GM19372 (cell line): ENCODE measurements at regions not wholly inside any gene's neighbourhood (a gene's known extent, or its start where the extent isn't known, plus 50 kb on each side); places are given as distances from the start of the nearest gene placed in this dataset.

ENCODE experiments used
- ATAC-seq: cut with Tn5 transposase; IDR thresholded peaks from one replicate; pipeline ENCODE4 v1.9.1; 2021; ENCODE audit warnings: mild to moderate bottlenecking, low read depth, moderate library complexity; ENCODE audit not compliant: unreplicated experiment

GRCh38 chr2:105626212-105626965 is 118.3 kb upstream of the NCK2 start:
- no peak for ATAC-seq

DNA sequence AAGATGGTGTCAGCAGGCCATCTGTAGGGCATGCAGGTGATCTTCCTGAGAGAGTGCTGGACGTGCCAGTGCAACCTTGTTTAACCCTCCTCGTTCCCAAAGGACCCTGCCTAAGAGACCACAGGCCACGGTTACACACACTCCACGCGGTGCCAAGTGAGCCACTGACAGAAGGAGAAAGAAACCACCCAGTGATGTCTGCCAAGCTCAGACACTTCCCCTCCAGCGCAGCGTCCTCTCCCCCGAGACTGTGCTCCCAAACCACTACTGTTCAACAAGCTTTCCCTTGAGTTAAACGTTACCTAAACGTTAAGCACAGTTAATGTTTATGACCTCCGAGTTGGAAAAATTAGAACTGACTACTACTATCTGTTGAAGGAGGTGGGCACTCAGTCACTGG is 119.1 kb upstream of the NCK2 start:
- no peak for ATAC-seq

GRCh38 chr2:105621038-105621437 is 123.7 kb upstream of the NCK2 start:
- no peak for ATAC-seq

DNA sequence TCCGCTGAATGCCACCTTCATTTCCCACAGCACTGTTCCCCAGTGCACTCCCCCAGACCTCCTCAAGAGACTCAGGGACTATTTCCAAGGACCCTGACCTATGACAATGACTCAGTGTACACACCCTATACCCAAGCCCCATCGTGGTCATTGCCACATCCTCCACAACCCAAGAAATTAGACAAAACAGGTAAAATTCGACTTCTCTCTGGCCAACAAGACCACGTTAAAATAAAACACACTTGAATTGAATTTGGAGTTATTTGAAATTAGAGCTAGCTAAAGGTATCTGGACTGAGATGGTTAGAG is 126.4 kb upstream of the NCK2 start:
- ATAC-seq: no peak

- no peak for ATAC-seq
These were observed 126.9 kb upstream of the NCK2 start for GRCh38 chr2:105617631-105618350.

DNA sequence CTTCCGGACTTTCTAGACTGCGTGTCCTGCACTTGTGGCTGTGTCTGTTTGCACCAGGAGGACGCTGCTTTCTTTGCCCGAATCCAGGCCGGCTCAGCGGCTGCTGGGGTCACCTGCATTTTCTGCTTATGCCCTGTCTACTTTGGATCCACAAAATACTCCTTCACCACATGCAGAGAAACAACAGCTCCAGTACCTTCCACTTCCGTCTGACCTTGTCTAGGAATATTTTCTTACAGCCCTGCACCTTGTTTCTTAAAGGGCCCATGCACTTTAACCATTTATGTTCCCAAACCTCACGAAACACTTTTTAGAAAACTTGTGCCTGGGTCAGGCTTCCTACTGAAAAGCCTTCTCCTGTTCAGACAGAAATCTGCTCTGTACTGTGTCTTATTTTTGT is 129.4 kb upstream of the NCK2 start:
- ATAC-seq: no peak

- no peak for ATAC-seq
These were observed 132.8 kb upstream of the NCK2 start for GRCh38 chr2:105611811-105612424.

GRCh38 chr2:105611333-105611637 is 133.4 kb upstream of the NCK2 start:
- no peak for ATAC-seq

DNA sequence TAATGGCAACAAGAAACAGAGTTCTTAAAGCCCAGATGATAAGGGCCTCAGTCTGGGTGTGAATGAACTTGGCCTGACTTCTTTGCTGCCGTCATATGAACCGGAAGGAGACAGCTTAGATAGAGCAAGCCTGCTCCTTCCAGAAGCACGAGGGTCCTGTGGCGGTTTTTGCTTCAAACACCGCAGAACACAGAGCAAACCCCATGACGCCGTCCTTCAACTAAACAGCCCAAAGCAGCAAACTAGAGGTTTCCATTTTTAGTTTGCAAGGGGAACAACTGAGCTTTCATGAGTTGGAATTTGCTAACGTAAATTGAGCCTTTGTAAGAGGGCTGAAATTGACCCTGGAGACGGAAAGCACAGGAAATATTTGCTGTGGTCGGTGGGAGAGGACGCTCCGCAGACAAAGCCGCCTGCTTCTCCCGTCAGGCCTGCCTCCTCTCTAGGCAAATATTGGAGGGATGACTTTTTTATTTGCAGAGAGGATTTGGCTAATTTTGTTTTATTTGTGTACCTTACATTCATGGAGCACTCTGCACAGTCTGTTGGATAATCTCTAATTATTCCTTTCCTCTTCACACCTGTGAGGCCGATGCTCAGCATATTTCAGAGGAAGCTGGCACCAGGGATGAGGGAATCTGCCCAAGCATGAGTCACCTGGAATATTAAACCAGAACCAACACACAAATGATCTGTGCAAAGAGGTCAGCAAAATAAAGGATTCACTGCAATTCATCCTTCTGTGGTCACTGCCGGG is 134.0 kb upstream of the NCK2 start:
- ATAC-seq: no peak

DNA sequence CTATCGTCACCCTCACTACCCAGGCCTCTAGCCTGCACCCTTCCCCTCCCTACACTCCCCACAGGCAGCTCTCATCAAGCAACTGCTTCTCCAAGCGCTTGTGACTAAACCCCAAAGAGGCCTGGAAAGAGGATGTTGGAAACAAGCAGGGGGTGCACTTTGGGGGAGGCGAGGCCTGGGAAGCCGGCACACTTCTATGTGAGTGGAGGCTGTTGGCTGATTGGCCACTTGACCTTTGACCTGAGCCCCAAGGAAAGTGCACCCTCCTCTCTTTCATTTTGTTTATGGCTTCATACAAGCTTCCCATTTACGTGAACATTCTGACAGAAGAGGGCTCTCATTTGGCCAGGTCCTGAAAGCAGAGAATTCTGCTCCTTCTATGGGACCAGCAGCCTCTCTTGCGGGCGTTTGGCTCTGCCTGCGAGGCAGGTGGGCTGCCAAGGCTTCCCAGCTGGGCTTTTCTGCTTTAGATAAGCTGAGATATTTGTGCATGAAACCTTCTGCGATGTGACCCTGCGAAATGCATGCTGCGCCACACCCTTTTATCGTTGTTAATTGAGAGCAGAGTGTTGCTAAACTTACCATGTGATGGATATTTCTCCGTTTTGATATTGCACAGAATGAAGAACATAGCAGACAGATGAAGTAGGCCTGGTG is 134.8 kb upstream of the NCK2 start:
- no peak for ATAC-seq

GRCh38 chr2:105607920-105608504 is 136.7 kb upstream of the NCK2 start:
- ATAC-seq: no peak

DNA sequence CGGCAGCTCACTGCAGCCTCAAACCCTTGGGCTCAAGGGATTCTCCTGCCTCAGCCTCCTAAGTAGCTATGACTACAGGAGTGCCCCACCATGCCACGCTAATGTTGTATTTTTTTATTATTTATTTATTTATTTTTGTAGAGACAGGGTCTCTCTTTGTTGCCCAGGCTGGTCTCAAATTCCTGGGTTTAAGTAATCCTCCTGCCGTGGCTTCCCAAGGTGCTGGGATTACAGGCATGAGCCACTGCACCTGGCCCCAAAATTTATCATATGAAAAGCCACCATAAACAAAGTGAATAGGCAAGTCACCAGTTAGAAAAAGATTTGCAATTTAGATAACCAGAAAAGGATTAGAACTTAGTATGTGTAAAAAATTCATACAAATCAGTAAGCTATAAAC is 138.6 kb upstream of the NCK2 start:
- no peak for ATAC-seq

DNA sequence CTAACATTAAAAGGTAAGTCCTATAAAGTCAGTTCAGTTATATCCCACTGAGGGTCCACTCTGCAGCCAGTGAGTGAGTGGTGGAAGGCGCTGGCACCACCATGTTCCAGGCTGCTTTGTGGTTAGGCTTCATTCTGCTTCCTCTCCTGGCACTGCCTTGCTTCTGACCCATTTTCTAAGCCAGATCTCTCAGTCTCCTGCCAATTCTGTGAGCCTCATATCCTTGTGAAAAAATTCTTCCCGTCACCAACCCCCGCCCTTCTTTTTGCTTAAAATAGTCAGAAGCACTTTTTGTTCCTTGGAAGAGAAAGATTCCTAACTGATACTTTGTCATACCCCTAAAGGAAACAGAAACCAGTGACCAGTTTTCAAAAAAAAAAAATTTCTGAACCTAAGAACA is 139.8 kb upstream of the NCK2 start:
- no peak for ATAC-seq

DNA sequence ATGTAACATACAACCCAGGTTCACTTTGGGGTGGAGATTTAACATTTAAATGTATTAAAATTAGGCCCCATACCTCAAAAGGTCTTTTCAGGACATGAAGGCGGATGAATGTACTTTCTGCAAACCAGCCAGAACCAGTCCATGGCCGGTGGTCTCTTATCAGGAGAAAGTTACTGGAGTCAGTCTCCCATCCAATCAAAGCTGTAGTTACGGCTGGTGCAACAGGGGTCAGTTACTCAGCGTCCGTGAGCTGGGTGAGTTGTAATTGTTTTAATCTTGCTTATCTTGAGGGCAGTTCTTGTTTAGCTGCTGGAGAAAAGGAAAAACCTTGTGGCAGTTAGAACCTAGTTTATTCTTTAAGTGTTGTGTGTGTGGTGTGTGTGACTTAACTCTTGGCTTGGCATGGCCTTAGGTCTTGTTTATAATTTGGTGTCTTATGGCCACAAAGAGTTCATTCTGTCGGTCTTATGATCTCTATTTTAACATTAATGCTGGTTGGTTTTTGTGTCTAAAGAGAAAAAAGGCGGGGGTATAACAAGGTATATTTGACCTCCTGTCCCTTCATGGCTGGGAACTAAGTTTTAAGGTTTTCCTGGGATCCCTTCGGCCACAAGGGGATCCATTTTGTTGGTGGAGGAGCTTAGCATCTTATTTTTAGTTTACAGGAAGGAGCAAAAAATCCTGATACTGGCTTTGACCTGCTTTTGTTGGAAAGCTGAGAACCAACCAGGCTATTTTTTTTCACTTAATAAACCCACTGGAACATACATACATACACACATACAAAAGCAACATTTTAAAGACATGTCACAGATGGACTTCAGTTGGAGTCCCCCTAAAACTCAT is 143.5 kb upstream of the NCK2 start:
- ATAC-seq: no peak

DNA sequence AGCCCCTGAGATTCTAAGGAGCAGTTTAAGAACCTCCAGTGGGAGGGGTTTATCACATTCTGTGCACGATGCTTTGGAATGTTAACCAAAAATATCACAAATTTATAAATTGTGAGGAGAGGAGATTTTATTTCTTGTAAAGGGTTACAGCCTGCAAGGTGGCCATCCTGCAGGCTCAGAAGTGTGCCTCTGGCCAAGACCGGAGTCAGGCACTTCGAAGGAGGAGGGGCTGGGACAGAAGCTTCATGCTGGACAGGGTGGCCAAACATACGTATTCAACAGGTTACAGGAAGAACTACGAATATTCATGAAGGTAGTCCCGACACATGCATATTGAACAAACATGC is 144.1 kb upstream of the NCK2 start:
- ATAC-seq: no peak

- no peak for ATAC-seq
These were observed 144.7 kb upstream of the NCK2 start for GRCh38 chr2:105600037-105600442.

DNA sequence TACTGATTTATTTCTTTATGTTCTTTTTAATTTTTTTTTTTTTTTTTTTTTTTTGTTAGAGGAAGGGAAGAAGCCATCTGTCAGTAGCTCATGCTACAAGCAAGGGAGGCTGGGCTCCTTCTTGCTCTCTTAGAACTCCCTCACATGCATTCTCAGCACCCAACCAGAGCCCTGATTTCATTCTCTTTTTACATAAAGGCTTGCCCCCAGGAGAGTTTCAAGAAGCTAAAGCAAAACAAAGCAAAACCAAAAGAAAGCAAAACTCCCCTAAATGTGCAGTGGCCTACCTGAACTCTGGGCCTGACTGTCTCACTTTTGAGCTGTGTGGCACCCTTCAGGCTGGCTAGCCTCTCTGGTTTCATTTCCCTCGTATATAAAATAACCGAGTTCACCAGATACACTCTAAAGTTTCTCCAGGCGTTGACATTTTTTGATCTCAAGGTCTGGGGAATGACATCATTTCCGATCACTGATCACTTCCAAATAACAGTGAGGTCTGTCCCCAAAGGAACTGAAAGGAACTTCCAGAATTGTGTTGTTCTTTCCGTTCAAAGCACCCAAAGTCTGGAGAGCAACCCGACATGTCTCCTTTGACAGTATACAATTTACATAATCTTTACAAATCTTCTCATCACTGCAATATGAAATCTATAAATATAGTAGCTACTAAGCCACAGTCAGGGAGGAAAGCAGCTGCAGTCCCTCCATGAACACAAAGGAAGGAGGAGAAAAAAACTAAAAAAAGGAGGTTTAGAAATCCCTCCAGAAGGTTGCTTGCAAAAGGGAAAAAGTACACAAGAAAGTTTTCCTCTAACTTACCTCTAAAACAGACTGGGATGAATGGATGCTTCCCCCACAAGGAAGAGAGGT is 145.6 kb upstream of the NCK2 start:
- ATAC-seq: no peak

- ATAC-seq: no peak
These were observed 146.6 kb upstream of the NCK2 start for GRCh38 chr2:105597806-105598803.
